ENCODE measurements at regions not wholly inside any gene's neighbourhood (a gene's known extent, or its start where the extent isn't known, plus 50 kb on each side); places are given as distances from the start of the nearest gene placed in this dataset.

GRCh38 chr10:130767116-130767730, 544.3 kb downstream of the TCERG1L start:
- Histone ChIP-seq H3K18ac (ENCODE audit: low read depth, low read length) (no peak overlapping the region), H3K14ac (replicated peaks; ENCODE audit: low read depth, low read length) (no peak overlapping the region), H3K79me1 (ENCODE audit: low read depth in 1 of 2, low read length in 2 of 2) (no peaks in the 10 kb centered on the region), H3K9ac (ENCODE audit: low read depth, low read length) (no peak overlapping the region), H3K4me1 (ENCODE audit: control insufficient read depth, insufficient read depth, low read length) (no peaks in the 10 kb centered on the region), H2BK15ac (ENCODE audit: low read depth, low read length) (no peak overlapping the region), H2BK5ac (ENCODE audit: low read depth, low read length, poor library complexity, severe bottlenecking) (no peak overlapping the region), H3K23ac (ENCODE audit: low read depth, low read length) (no peak overlapping the region), H3K4ac (ENCODE audit: low read depth, low read length) (no peak overlapping the region), H2BK120ac (ENCODE audit: low read depth, low read length) (no peak overlapping the region), H3K27ac (ENCODE audit: insufficient read depth, low read length) (no peak overlapping the region), H4K8ac (ENCODE audit: low read depth in 2 of 2, low read length in 2 of 2) (no peak overlapping the region), H3K36me3 (ENCODE audit: control insufficient read depth, insufficient read depth, low read length) (no peaks in the 10 kb centered on the region), H3K4me3 (ENCODE audit: insufficient read depth, low read depth, low read length) (no peak overlapping the region), H4K91ac (ENCODE audit: insufficient read depth, low read depth, low read length) (no peak overlapping the region), H3K4me2 (ENCODE audit: low read depth, low read length) (no peak overlapping the region), H2AK9ac (replicated peaks; ENCODE audit: low read depth, low read length, poor library complexity) (no peak overlapping the region), H3K9me1 (ENCODE audit: insufficient read depth, low read length) (no peaks in the 10 kb centered on the region), H3K56ac (ENCODE audit: extremely low read depth, insufficient read depth, low read length) (no peak overlapping the region), H4K5ac (ENCODE audit: low read depth, low read length) (no peak overlapping the region), H2AFZ (replicated peaks; ENCODE audit: low read length, poor library complexity) (no peak overlapping the region), H2AK5ac (ENCODE audit: low read depth, low read length) (no peak overlapping the region), H4K20me1 (ENCODE audit: insufficient read depth, low read length) (no peaks in the 10 kb centered on the region), H3K27me3 (ENCODE audit: control insufficient read depth, insufficient read depth, low read length) (no peaks in the 10 kb centered on the region), H3K9me3 (ENCODE audit: control insufficient read depth, insufficient read depth, low read length) (peaks cover 55% of the 10 kb centered on the region), H2BK20ac (ENCODE audit: low read depth, low read length) (no peak overlapping the region)
- BruUV-seq (replicated peaks), result no TSS peak
- in situ Hi-C loops (cut with MboI; ENCODE audit: low sequenced_read_pairs) (no loop called here), dilution Hi-C loops (cut with HindIII; ENCODE audit: low sequenced_read_pairs, unreplicated experiment) (no loop called here), intact Hi-C loops (cut with micrococcal nuclease) (no loop called here)
- no peak for ATAC-seq (ENCODE audit: low read depth)
- ChIA-PET POLR2A (ENCODE audit: unreplicated experiment) (no interaction called here), CTCF (no interaction called here)
- DNase-seq, result no peak
- 55% methylated on average over 2 of the region's 14 CpGs; no CpG with 5 or more reads in 1 of the 2 experiments for WGBS, 2 experiments (ENCODE audit: extremely low coverage in 2 of 2, insufficient read length in 1 of 2)
- TF ChIP-seq POLR2A (IDR thresholded peaks at IDR 0.05; ENCODE audit: low read depth, low read length) (no peak), RCOR1 (IDR thresholded peaks at IDR 0.05; ENCODE audit: insufficient replicate concordance, low read length) (no peak), CHD1 (IDR thresholded peaks at IDR 0.05; ENCODE audit: low read depth, low read length) (no peak), SMC3 (IDR thresholded peaks at IDR 0.05; ENCODE audit: low read depth, low read length) (no peak), RFX5 (IDR thresholded peaks at IDR 0.05; ENCODE audit: low read depth, low read length) (no peak), RAD21 (IDR thresholded peaks at IDR 0.05; ENCODE audit: low read length) (no peak), MAFK (IDR thresholded peaks at IDR 0.05; ENCODE audit: low read depth, low read length) (no peak), MAZ (IDR thresholded peaks at IDR 0.05; ENCODE audit: borderline replicate concordance, low read depth, low read length) (no peak), USF2 (IDR thresholded peaks at IDR 0.05; ENCODE audit: low read depth, low read length) (no peak), NFE2L2 (IDR thresholded peaks at IDR 0.05; ENCODE audit: low read depth, low read length) (no peak), MXI1 (IDR thresholded peaks at IDR 0.05; ENCODE audit: borderline replicate concordance, low read depth, low read length) (no peak), BHLHE40 (IDR thresholded peaks at IDR 0.05; ENCODE audit: low read depth, low read length) (no peak), ELK1 (IDR thresholded peaks at IDR 0.05; ENCODE audit: borderline replicate concordance, low read depth, low read length) (no peak), CEBPB (IDR thresholded peaks at IDR 0.05; ENCODE audit: low read depth, low read length) (no peak)
